ENCODE measurements at regions not wholly inside any gene's neighbourhood (a gene's known extent, or its start where the extent isn't known, plus 50 kb on each side); places are given as distances from the start of the nearest gene placed in this dataset.
"Not testable (repeated sequence)": the region's sequence is repeated elsewhere in the genome, so short reads cannot be mapped to it uniquely, and the experiment has no call there.

GRCh38 chr4:117599393-117599792 lies 434.9 kb upstream of the NDST3 start:
- not testable (repeated sequence) for TF ChIP-seq CTCF, POLR2A (IDR thresholded peaks at IDR 0.05)

Data from Peyer's patch (tissue), 4 donors.